SK-N-SH (cell line): ENCODE measurements at regions not wholly inside any gene's neighbourhood (a gene's known extent, or its start where the extent isn't known, plus 50 kb on each side); places are given as distances from the start of the nearest gene placed in this dataset.

Experiments
- CTCF ChIA-PET: fragments of 300-600, 350-600 bp; formaldehyde crosslinking; extraction: SDS; loops from one replicate; lab custom pipeline; 2021; lab: Yijun Ruan, JAX
- POLR2A ChIA-PET: fragments of 350-600 bp; sonication (Branson Sonifier 250); formaldehyde crosslinking; extraction: SDS; loops from one replicate; lab custom pipeline; 2020; ENCODE audit warnings: antibody characterized with exemption, inconsistent platforms; lab: Yijun Ruan, JAX
- DNase-seq: peaks from one replicate; pipeline ENCODE4 v3.0.0; 2012
- H2AFZ ChIP-seq: fragments of 200-600 bp; sonication (generic); 2 replicates; pipeline ENCODE4 v1.8.1; 2016; ENCODE audit warnings: antibody characterized with exemption, mild to moderate bottlenecking, low read depth
- H3F3A ChIP-seq: fragments of 200-600 bp; sonication (generic); replicated peaks from 2 replicates; pipeline ENCODE3; 2016; ENCODE audit warnings: antibody characterized with exemption, mild to moderate bottlenecking; ENCODE audit not compliant: insufficient read depth
- H3K27ac ChIP-seq, 2 experiments: fragments of 200-500 bp in 1 of 2; fragments of 200-600 bp in 1 of 2; sonication (Bioruptor generic) in 1 of 2; sonication (generic), shearing (Covaris generic) in 1 of 2; 2 replicates each; pipeline versions ENCODE4 v1.5.1 to v1.6.1; 2014 to 2016; ENCODE audit warnings: low read depth in 2 of 2, inconsistent platforms in 1 of 2, low read length in 1 of 2, mild to moderate bottlenecking in 1 of 2, mixed read lengths in 1 of 2
- H3K27me3 ChIP-seq: fragments of 200-600 bp; sonication (generic), shearing (Covaris generic); 2 replicates; pipeline ENCODE4 v1.6.1; 2016; ENCODE audit warnings: mixed run types; ENCODE audit not compliant: insufficient read depth
- H3K36me3 ChIP-seq, 2 experiments: fragments of 200-500 bp in 1 of 2; fragments of 200-600 bp in 1 of 2; sonication (Bioruptor generic) in 1 of 2; sonication (generic) in 1 of 2; replicated peaks in 1 of 2; 2 replicates each; pipeline versions ENCODE3 to v1.5.1; 2014 to 2016; ENCODE audit warnings: low read length in 1 of 2, mild to moderate bottlenecking in 1 of 2; ENCODE audit not compliant: insufficient read depth in 2 of 2, control insufficient read depth in 1 of 2
- H3K4me1 ChIP-seq, 2 experiments: fragments of 200-500 bp in 1 of 2; fragments of 200-600 bp in 1 of 2; sonication (Bioruptor generic) in 1 of 2; sonication (generic), shearing (Covaris generic) in 1 of 2; 2 replicates each; pipeline versions ENCODE4 v1.5.1 to v1.6.1; 2014 to 2016; ENCODE audit warnings: low read depth in 1 of 2, low read length in 1 of 2, mixed run types in 1 of 2; ENCODE audit not compliant: insufficient read depth in 2 of 2, control insufficient read depth in 1 of 2
- H3K4me2 ChIP-seq: fragments of 200-600 bp; sonication (generic), shearing (Covaris generic); 2 replicates; pipeline ENCODE4 v1.6.1; 2017; ENCODE audit warnings: mixed run types
- H3K4me3 ChIP-seq, 2 experiments: fragments of 200-500 bp in 1 of 2; fragments of 200-600 bp in 1 of 2; sonication (Bioruptor generic) in 1 of 2; sonication (generic), shearing (Covaris generic) in 1 of 2; 2 replicates each; pipeline versions ENCODE4 v1.5.1 to v1.8.1; 2014 to 2016; ENCODE audit warnings: low read depth in 2 of 2, inconsistent platforms in 1 of 2, low read length in 1 of 2, mild to moderate bottlenecking in 1 of 2, mixed read lengths in 1 of 2, moderate library complexity in 1 of 2
- H3K79me2 ChIP-seq: fragments of 200-600 bp; sonication (generic); 2 replicates; pipeline ENCODE4 v1.8.1; 2017; ENCODE audit warnings: mild to moderate bottlenecking; ENCODE audit not compliant: insufficient read depth
- H3K9ac ChIP-seq: fragments of 200-600 bp; sonication (generic); 2 replicates; pipeline ENCODE4 v1.6.1; 2017; ENCODE audit warnings: mixed run types
- H3K9me2 ChIP-seq: fragments of 200-600 bp; sonication (generic); 2 replicates; pipeline ENCODE4 v1.6.1; 2017; ENCODE audit warnings: mixed run types
- H3K9me3 ChIP-seq: fragments of 200-600 bp; sonication (generic); 2 replicates; pipeline ENCODE4 v1.6.1; 2017; ENCODE audit warnings: mixed run types, mild to moderate bottlenecking, moderate library complexity
- H4K20me1 ChIP-seq: fragments of 200-600 bp; sonication (generic); 2 replicates; pipeline ENCODE4 v1.6.1; 2017; ENCODE audit warnings: mild to moderate bottlenecking, mixed run types; ENCODE audit not compliant: insufficient read depth
- CHD2 ChIP-seq: fragments of 150-350 bp; IDR thresholded peaks from 2 replicates; pipeline ENCODE4 v1.6.1; 2018; ENCODE audit warnings: low read length; ENCODE audit not compliant: partially characterized antibody
- CTCF ChIP-seq: fragments of 200-600 bp; sonication (generic); IDR thresholded peaks from 2 replicates; pipeline ENCODE4 v1.6.1; 2017; ENCODE audit warnings: antibody characterized with exemption, mild to moderate bottlenecking, moderate library complexity
- ELF1 ChIP-seq: IDR thresholded peaks from 2 replicates; pipeline ENCODE4 v1.4.0; 2012
- EP300 ChIP-seq, 2 experiments: IDR thresholded peaks; 2 replicates each; pipeline versions ENCODE4 v1.4.0 to v1.6.1; 2012; ENCODE audit warnings: borderline replicate concordance in 1 of 2, low read depth in 1 of 2, low read length in 1 of 2
- EZH2phosphoT487 ChIP-seq: fragments of 200-600 bp; sonication (generic); IDR thresholded peaks from 2 replicates; pipeline ENCODE4 v1.6.1; 2017; ENCODE audit warnings: low read depth, mixed run types, mild to moderate bottlenecking, antibody characterized with exemption, moderate library complexity, borderline replicate concordance
- FOSL2 ChIP-seq: IDR thresholded peaks from 2 replicates; pipeline ENCODE4 v1.4.0; 2012; ENCODE audit warnings: low read depth, mild to moderate bottlenecking, moderate library complexity, borderline replicate concordance
- FOXJ3 ChIP-seq: sonication (generic); formaldehyde crosslinking; IDR thresholded peaks from 2 replicates; pipeline ENCODE4 v1.5.1; 2020; ENCODE audit warnings: mild to moderate bottlenecking, missing genetic modification reagents
- FOXM1 ChIP-seq: IDR thresholded peaks from 2 replicates; pipeline ENCODE4 v1.4.0; 2012; ENCODE audit warnings: low read depth, mild to moderate bottlenecking
- GABPA ChIP-seq: IDR thresholded peaks from 2 replicates; pipeline ENCODE4 v1.4.0; 2012; ENCODE audit warnings: low read depth, mild to moderate bottlenecking
- GATA2 ChIP-seq: sonication (generic); formaldehyde crosslinking; IDR thresholded peaks from 2 replicates; pipeline ENCODE4 v1.5.0; 2020; ENCODE audit warnings: mild to moderate bottlenecking, missing genetic modification reagents
- MEF2A ChIP-seq: IDR thresholded peaks from 2 replicates; pipeline ENCODE4 v1.4.0; 2012; ENCODE audit warnings: low read depth, borderline replicate concordance
- MXI1 ChIP-seq: IDR thresholded peaks from 2 replicates; pipeline ENCODE4 v1.6.1; 2012; ENCODE audit warnings: mild to moderate bottlenecking, low read depth, low read length, improper control_type of control experiment
- NRF1 ChIP-seq: IDR thresholded peaks from 2 replicates; pipeline ENCODE4 v1.6.1; 2012; ENCODE audit warnings: low read depth, mild to moderate bottlenecking, low read length
- POLR2AphosphoS5 ChIP-seq: IDR thresholded peaks from 2 replicates; pipeline ENCODE4 v1.6.1; 2012; ENCODE audit warnings: low read depth, low read length
- RAD21 ChIP-seq: IDR thresholded peaks from 2 replicates; pipeline ENCODE4 v1.6.1; 2012; ENCODE audit warnings: mild to moderate bottlenecking, low read length
- RCOR1 ChIP-seq: fragments of 150-350 bp; IDR thresholded peaks from 2 replicates; pipeline ENCODE4 v1.6.1; 2017; ENCODE audit warnings: antibody characterized with exemption, low read length
- RFX5 ChIP-seq: IDR thresholded peaks from 2 replicates; pipeline ENCODE4 v1.6.1; 2012; ENCODE audit warnings: mild to moderate bottlenecking, improper control_type of control experiment, low read length
- SMC3 ChIP-seq: IDR thresholded peaks from 2 replicates; pipeline ENCODE4 v1.6.1; 2012; ENCODE audit warnings: low read depth, low read length, improper control_type of control experiment
- TAF1 ChIP-seq: IDR thresholded peaks from 2 replicates; pipeline ENCODE4 v1.6.1; 2012; ENCODE audit warnings: low read depth, mild to moderate bottlenecking, low read length, moderate library complexity, borderline replicate concordance
- TCF12 ChIP-seq: IDR thresholded peaks from 2 replicates; pipeline ENCODE4 v1.4.0; 2012
- TEAD4 ChIP-seq: IDR thresholded peaks from 2 replicates; pipeline ENCODE4 v1.4.0; 2012; ENCODE audit warnings: mild to moderate bottlenecking, borderline replicate concordance; ENCODE audit not compliant: insufficient read depth
- ZBTB33 ChIP-seq: IDR thresholded peaks from 2 replicates; pipeline ENCODE4 v1.4.0; 2012; ENCODE audit warnings: low read depth, borderline replicate concordance
- WGBS: methylation state at CpG from one replicate; pipeline ENCODE4 v1.1.6; 2017; ENCODE audit warnings: low lambda C conversion rate; 5-methylcytosine and 5-hydroxymethylcytosine counted together
- TF ChIP-seq, protein P1 (sequence below): fragments of 150-350 bp; IDR thresholded peaks from 2 replicates; pipeline ENCODE4 v1.6.1; 2017; ENCODE audit warnings: antibody characterized with exemption, low read length, low read depth, borderline replicate concordance

DNA sequence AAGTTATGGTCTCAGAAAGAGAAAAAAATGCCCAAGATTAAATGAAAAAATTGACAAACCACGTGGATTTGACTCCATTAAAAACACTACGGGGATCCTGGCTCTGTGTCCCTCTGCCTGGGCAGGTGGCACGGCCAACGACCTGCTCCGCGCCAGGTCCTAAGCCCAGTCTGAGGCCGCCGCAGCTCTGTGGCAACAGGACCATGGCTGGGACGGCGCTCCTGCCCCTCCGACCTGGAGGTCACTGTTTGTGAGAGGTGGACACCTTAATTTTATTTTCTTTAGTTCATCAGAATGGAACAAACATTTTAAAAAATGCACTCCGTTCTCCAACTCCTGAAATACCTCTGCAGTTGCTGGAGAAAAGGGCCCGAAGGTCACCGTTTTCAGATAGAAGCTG is 369.4 kb downstream of the CDH9 start:
- Histone ChIP-seq H3K27me3 (no peaks in the 10 kb centered on the region), H3K4me3 (no peak overlapping the region), H3K79me2 (no peaks in the 10 kb centered on the region), H3K36me3 (no peaks in the 10 kb centered on the region), H3K4me2 (no peak overlapping the region), H3K9me3 (no peaks in the 10 kb centered on the region; the same call in 1 of the 2 replicates), H3K9ac (no peak overlapping the region), H3K27ac (no peak overlapping the region), H4K20me1 (no peaks in the 10 kb centered on the region), H3K4me1 (no peaks in the 10 kb centered on the region), H3F3A (no peaks in the 10 kb centered on the region), H3K9me2 (no peaks in the 10 kb centered on the region), H2AFZ (no peak overlapping the region)
- POLR2A ChIA-PET = no interaction called here
- CTCF ChIA-PET = no interaction called here
- WGBS = 37% methylated on average over 9 of the region's 14 CpGs
- no peak for DNase-seq
- TF ChIP-seq TAF1 (no peak), NRF1 (no peak), GATA2 (no peak), MXI1 (no peak), RAD21 (no peak), ELF1 (no peak), RCOR1 (no peak), TEAD4 (no peak), FOXJ3 (CRISPR knock-in tag) (no peak), POLR2AphosphoS5 (no peak), MEF2A (no peak), EZH2phosphoT487 (no peak), SMC3 (no peak), FOSL2 (no peak), TCF12 (no peak), EP300 (IDR thresholded peaks at IDR 0.05; ENCODE audit: borderline replicate concordance in 1 of 2, low read depth in 1 of 2, low read length in 1 of 2) (no peak), FOXM1 (no peak), CHD2 (no peak), GABPA (no peak)
- TF ChIP-seq, protein P1, sequence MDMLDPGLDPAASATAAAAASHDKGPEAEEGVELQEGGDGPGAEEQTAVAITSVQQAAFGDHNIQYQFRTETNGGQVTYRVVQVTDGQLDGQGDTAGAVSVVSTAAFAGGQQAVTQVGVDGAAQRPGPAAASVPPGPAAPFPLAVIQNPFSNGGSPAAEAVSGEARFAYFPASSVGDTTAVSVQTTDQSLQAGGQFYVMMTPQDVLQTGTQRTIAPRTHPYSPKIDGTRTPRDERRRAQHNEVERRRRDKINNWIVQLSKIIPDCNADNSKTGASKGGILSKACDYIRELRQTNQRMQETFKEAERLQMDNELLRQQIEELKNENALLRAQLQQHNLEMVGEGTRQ = no peak

GRCh38 chr5:26666371-26666770 is 372.0 kb downstream of the CDH9 start:
- Histone ChIP-seq H3K9me2 (no peaks in the 10 kb centered on the region), H2AFZ (no peak overlapping the region), H3K4me3 (no peak overlapping the region), H3F3A (no peaks in the 10 kb centered on the region), H3K9ac (no peak overlapping the region), H3K79me2 (no peaks in the 10 kb centered on the region), H3K4me1 (no peaks in the 10 kb centered on the region), H3K27ac (no peak overlapping the region), H3K36me3 (no peaks in the 10 kb centered on the region), H4K20me1 (no peaks in the 10 kb centered on the region), H3K4me2 (no peak overlapping the region), H3K27me3 (no peaks in the 10 kb centered on the region), H3K9me3 (no peaks in the 10 kb centered on the region; the same call in 1 of the 2 replicates)
- no peak for DNase-seq
- ChIA-PET CTCF (no interaction called here), POLR2A (no interaction called here)
- TF ChIP-seq TAF1 = no peak
- TF ChIP-seq TEAD4 = no peak
- TF ChIP-seq RCOR1 = no peak
- no peak for TF ChIP-seq ZBTB33
- TF ChIP-seq CTCF = no peak
- no peak for TF ChIP-seq CHD2
- TF ChIP-seq NRF1 = no peak
- no peak for TF ChIP-seq RFX5
- no peak for TF ChIP-seq GATA2
